ENCODE measurements at regions not wholly inside any gene's neighbourhood (a gene's known extent, or its start where the extent isn't known, plus 50 kb on each side); places are given as distances from the start of the nearest gene placed in this dataset.

DNA sequence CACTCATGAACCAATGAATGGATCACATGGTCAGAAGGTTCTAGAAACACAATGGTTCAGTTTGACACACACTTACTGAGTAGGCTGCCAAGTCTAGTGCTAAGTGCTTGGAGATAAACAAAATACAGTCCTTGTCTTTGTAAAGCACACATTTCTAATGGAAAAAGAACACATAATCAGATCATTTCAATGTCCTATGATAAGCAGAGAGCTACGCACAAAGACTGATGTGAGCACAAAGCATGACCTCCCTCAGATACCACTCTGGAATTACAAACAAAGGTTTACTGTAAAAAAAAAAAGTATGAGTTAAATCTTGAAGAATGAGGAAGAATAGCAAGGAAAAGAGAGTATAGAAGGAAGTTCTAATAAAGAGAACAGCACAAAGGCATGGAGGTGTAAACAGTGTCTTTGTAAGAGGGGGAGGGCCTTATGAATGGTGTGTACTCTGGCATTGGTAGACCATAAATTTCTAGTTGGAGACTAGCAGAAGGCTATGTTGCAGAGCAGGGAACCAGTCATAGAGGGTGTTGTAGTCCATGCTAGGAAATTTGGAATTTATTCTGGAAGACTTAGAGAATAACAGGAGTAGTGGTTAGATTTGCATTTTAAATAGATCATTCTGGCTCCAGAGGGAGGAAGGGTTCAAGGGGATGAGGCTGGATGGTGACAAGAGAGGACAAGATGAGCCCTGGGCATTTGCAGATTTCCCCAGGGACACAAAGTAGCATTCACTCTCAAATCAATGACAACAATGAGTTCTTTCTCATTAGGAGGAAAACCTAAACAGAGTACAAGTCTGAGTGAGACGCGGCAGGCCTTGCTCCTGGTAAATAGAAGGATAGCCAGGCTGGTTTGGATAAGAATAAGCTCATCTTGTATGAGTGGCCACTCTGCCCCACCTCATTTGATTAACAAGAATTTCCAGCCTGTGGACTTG, 468.0 kb downstream of the TOX3 start:
- Mint-ChIP-seq H3K9me3 (no peaks in the 10 kb centered on the region), H3K4me1 (ENCODE audit: low read depth) (no peaks in the 10 kb centered on the region), H3K36me3 (ENCODE audit: insufficient read depth) (no peaks in the 10 kb centered on the region), H3K27me3 (ENCODE audit: low read depth) (no peaks in the 10 kb centered on the region), H3K4me3 (no peak overlapping the region)
- no peak for ATAC-seq
- no peak for DNase-seq

DNA sequence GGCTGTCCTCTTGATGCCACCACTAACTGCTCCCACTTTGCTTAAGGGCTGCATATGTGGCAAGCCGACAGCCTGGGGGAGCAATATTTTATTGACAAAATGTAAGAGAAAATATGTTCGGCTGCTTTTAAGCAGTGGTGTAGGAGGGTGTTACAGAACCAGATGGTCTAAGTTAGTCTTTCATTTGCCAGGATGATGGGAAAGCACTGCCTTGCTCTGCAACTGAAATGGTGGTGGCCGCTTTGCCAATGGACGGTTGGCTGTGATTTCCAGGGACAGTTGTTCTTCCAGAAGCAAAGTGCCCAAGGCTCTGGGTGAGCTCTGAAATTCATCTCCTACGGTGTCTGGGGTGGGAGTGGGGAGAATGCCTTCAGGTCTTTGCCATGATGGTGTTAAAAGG, 469.3 kb downstream of the TOX3 start:
- Mint-ChIP-seq H3K36me3 (ENCODE audit: insufficient read depth) (no peaks in the 10 kb centered on the region), H3K4me3 (no peak overlapping the region), H3K9me3 (no peaks in the 10 kb centered on the region), H3K27me3 (ENCODE audit: low read depth) (no peaks in the 10 kb centered on the region), H3K4me1 (ENCODE audit: low read depth) (no peaks in the 10 kb centered on the region)
- DNase-seq = no peak
- no peak for ATAC-seq

DNA sequence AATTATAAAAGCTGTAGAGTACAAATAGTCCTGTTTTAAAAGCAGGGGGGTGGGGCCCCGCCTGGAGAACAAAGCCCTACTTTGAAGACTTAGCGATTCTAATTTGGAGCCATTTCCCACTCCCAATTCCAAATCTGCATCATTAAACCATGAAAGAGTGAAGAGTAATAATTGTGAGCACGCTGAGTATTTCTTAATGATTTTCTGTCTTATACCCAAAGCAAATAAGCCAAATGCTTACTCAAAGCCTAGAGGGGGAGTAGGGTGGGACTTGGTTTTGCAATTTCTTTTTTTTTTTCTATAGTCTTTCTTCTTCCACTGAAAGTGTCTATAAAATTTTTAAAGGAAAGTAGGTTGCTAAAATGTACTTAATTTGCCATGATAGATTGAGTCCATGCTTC, 470.1 kb downstream of the TOX3 start:
- no peaks in the 10 kb centered on the region for H3K36me3 Mint-ChIP-seq (ENCODE audit: insufficient read depth)

DNA sequence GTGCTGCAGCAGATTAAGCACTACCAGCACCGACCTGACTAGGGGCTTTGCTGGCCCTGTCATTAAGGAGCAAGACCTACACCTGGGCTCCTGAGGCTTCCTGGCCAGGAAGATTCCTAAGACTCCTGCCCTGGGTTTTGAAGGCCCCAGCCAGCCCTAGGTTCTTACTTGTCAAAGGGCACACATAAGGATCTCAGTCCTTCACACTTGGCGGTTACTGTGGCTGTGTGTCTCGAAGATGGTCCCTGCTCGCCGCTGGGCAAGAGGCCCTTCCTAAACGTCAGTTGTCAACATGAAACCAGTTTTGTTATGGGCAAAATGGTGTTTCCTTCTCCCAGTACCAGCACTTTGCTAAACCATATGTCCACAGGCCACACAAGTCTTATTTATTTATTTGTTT, 470.6 kb downstream of the TOX3 start:
- no peaks in the 10 kb centered on the region for H3K27me3 Mint-ChIP-seq (ENCODE audit: low read depth)
- no peaks in the 10 kb centered on the region for H3K36me3 Mint-ChIP-seq (ENCODE audit: insufficient read depth)
- H3K4me1 Mint-ChIP-seq (ENCODE audit: low read depth) = no peaks in the 10 kb centered on the region
- ATAC-seq = no peak
- no peak for DNase-seq
- no peak overlapping the region for H3K4me3 Mint-ChIP-seq
- H3K9me3 Mint-ChIP-seq = no peaks in the 10 kb centered on the region

More for the DNA sequence above, 470.1 kb downstream of the TOX3 start:
- no peaks in the 10 kb centered on the region for H3K4me1 Mint-ChIP-seq (ENCODE audit: low read depth)
- DNase-seq (no peak), ATAC-seq (no peak)
- no peaks in the 10 kb centered on the region for H3K9me3 Mint-ChIP-seq
- H3K27me3 Mint-ChIP-seq (ENCODE audit: low read depth) = no peaks in the 10 kb centered on the region
- H3K4me3 Mint-ChIP-seq = no peak overlapping the region

DNA sequence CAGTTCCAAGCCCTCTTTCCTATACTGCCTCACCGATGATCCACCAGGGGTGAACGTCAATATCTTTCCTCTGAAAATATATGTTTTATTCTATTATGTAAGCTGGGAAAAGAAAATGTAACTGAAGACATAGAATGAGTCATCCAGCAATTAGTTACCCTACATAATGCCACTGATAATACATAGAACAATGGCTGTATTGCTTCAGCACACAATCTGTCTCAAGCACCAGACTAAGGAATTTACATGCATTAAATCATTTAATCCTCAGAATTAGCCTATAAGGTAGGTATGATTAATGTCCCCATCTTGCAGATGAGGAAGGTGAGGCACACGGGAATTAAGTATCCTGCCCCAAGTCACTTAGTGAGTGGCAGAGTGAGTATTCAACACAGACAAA, 472.8 kb downstream of the TOX3 start:
- peaks cover under 1% of the 10 kb centered on the region for H3K9me3 Mint-ChIP-seq
- H3K4me3 Mint-ChIP-seq = no peak overlapping the region
- H3K4me1 Mint-ChIP-seq (ENCODE audit: low read depth) = no peaks in the 10 kb centered on the region
- peaks cover 2% of the 10 kb centered on the region for H3K27me3 Mint-ChIP-seq (ENCODE audit: low read depth)
- no peak for DNase-seq
- no peak for ATAC-seq
- no peaks in the 10 kb centered on the region for H3K36me3 Mint-ChIP-seq (ENCODE audit: insufficient read depth)

DNA sequence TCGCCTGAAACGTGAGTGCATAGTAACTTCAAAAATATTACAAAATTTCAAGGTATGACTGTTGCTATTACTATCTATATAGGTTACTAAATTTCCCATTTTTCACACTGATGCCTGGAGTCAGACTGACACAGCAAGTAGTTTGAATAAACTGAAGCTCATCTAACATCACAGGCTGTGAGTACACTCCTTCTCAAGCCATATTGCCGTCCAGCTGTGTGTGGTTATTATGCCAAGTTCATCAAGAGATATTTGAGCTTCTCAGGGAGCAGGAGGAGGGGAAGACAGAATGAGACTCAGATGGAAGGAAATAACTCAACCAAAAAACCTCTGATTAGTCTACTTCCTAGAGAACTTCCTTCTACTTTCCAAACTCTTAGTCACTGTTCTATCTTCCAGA, 473.9 kb downstream of the TOX3 start:
- Mint-ChIP-seq H3K36me3 (ENCODE audit: insufficient read depth) (no peaks in the 10 kb centered on the region), H3K27me3 (ENCODE audit: low read depth) (peaks cover 2% of the 10 kb centered on the region), H3K9me3 (peaks cover 4% of the 10 kb centered on the region), H3K4me1 (ENCODE audit: low read depth) (no peaks in the 10 kb centered on the region), H3K4me3 (no peak overlapping the region)
- ATAC-seq (no peak), DNase-seq (no peak)

DNA sequence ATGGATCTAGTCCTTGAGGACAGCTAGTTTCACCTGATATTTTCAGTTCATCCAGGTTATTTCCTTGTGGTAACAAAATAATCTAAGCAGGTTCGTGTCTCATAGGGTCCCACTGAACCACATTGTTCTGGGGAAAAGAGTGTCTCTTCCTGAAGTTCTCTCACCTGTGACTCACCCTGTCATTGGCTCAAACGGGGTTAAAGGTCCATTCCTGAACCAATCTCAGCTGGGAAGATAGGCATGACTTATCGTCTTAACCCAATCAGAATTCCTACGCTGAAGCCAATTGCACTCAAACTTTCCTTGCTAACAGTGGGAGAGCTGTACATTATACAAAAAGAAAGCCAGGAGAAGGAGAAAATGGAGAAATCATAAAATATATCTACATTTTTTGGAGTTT, 475.8 kb downstream of the TOX3 start:
- ATAC-seq = no peak
- Mint-ChIP-seq H3K9me3 (peaks cover 12% of the 10 kb centered on the region), H3K4me1 (ENCODE audit: low read depth) (no peaks in the 10 kb centered on the region), H3K27me3 (ENCODE audit: low read depth) (peaks cover 2% of the 10 kb centered on the region), H3K4me3 (no peak overlapping the region), H3K36me3 (ENCODE audit: insufficient read depth) (no peaks in the 10 kb centered on the region)
- no peak for DNase-seq

DNA sequence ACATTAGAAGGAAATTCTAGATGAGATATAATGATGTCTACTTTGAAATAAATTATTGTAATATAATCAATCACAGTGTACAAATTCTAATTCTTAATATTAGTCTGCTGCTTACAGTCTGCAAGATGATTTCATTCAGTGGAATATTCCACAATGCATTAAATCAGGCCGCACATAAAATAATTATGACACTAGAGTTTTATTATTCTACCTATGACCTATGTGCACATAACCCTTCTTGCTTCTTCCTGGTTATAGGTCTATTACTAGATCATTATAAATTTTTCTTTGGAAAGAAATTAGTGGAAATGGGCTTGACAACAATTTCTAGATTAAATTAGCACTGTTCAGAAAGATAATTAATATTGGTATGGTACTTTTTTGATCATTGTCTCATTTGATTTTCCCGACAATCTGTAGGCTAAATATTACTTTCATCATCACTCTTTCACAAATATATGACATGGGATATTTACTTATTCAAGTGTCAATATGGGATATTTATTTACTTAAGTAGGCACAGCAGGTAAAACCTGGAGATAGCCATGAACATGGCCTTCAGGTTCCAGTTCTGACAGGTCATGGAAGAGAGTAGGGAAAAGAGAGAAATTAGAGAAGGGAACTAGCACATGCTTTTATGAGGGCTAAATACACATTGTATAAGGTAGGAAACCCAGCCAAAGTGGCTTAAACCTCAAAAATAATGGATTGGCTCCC, 476.4 kb downstream of the TOX3 start:
- Mint-ChIP-seq H3K4me3 (no peak overlapping the region), H3K36me3 (ENCODE audit: insufficient read depth) (no peaks in the 10 kb centered on the region), H3K27me3 (ENCODE audit: low read depth) (peaks cover 2% of the 10 kb centered on the region), H3K9me3 (peaks cover 12% of the 10 kb centered on the region), H3K4me1 (ENCODE audit: low read depth) (no peaks in the 10 kb centered on the region)
- DNase-seq = no peak
- ATAC-seq = no peak

DNA sequence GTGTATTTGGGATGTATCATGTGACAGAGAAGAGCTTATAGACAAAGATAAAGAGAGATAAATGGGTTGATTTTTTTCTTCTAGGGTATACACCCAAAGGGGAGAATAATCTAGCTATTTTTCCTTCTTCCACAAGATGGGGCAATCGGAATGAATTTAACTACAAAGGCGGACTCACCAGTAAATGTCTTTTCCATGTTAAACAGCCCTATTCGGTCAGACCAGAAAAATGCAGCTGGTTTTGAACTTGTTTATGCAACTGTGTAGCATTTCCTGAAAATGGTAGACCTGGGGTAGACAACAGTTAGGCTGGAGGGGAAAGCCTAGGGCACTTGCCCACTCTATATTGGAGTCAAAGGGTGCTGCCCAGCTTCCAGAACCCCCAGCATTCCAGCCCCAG, 477.1 kb downstream of the TOX3 start:
- no peak overlapping the region for H3K4me3 Mint-ChIP-seq
- no peaks in the 10 kb centered on the region for H3K36me3 Mint-ChIP-seq (ENCODE audit: insufficient read depth)
- H3K4me1 Mint-ChIP-seq (ENCODE audit: low read depth) = no peaks in the 10 kb centered on the region
- ATAC-seq (no peak), DNase-seq (no peak)
- peaks cover 15% of the 10 kb centered on the region for H3K9me3 Mint-ChIP-seq
- H3K27me3 Mint-ChIP-seq (ENCODE audit: low read depth) = peaks cover 2% of the 10 kb centered on the region

DNA sequence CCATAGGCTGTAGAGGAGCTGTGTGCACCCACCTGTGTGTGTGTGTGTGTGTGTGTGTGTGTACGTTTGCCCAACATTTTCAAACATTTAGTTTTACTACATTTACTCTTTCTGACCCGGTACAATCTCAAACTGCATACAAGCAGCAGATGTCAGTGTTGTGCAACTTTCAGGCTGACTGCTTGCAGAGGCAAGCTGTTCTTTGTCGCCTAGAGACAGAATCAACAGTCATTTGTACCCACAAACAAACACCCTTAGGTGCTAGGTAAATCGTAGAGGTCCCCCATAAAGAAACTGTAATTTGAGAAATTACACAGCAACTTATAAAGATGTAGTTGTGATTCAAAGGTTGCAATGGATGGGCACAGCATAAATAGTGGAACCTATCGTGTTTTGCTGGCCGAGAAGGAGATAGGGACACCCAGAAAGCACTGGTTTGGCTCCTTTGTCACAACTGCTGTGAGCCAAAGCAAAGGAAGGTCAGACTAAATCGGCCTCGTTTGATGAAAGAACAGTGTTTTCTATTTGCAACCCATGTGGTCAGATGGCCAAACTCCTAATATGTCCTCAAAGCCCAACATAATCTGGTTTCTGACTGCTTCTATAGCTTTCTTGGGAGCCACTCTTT, 478.4 kb downstream of the TOX3 start:
- H3K4me1 Mint-ChIP-seq (ENCODE audit: low read depth) = no peaks in the 10 kb centered on the region
- no peak for DNase-seq
- no peak overlapping the region for H3K4me3 Mint-ChIP-seq
- no peak for ATAC-seq
- H3K36me3 Mint-ChIP-seq (ENCODE audit: insufficient read depth) = no peaks in the 10 kb centered on the region
- peaks cover 2% of the 10 kb centered on the region for H3K27me3 Mint-ChIP-seq (ENCODE audit: low read depth)
- peaks cover 18% of the 10 kb centered on the region for H3K9me3 Mint-ChIP-seq

DNA sequence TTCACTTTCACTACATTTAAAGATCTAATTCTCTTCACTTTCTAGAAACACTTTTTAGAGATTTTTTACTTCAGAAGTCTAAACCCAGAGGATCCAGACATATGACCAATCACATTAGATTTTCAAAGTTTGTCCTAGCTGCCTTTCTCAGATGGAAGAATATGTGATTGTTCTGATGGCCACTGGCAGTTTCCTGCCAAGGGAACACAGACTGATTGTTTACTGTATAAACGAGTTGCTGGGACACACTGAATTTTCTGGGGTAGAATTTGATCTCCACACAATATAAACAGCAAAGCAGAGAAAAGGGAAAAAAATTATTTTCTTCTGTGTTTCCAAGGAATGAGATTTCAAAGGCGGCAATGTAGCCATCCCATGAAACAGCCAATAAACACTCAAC, 480.0 kb downstream of the TOX3 start:
- DNase-seq = no peak
- H3K4me1 Mint-ChIP-seq (ENCODE audit: low read depth) = no peaks in the 10 kb centered on the region
- no peak overlapping the region for H3K4me3 Mint-ChIP-seq
- peaks cover 18% of the 10 kb centered on the region for H3K9me3 Mint-ChIP-seq
- no peaks in the 10 kb centered on the region for H3K36me3 Mint-ChIP-seq (ENCODE audit: insufficient read depth)
- ATAC-seq = no peak
- H3K27me3 Mint-ChIP-seq (ENCODE audit: low read depth) = peaks cover 2% of the 10 kb centered on the region

DNA sequence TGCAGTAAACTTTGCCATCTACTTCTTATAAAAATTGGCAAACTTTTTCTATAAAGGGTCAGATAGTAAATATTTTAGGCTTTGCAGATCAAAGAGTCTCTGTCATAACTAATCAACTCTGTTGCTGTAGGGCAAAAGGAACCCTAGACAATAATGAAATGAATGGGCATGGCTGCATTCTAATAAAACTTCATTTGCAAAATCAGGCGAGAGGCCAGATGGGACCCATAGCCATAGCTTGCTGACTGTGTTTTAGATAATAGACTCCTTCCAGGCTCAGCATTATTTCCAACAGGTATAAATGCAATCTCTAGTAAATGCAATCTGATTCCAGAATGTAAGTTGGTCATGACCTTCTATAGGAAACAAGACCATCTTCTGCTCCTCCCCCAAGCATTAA, 490.7 kb downstream of the TOX3 start:
- ATAC-seq = no peak
- no peak for DNase-seq
- no peaks in the 10 kb centered on the region for H3K9me3 Mint-ChIP-seq
- H3K36me3 Mint-ChIP-seq (ENCODE audit: insufficient read depth) = no peaks in the 10 kb centered on the region
- H3K27me3 Mint-ChIP-seq (ENCODE audit: low read depth) = no peaks in the 10 kb centered on the region
- no peak overlapping the region for H3K4me3 Mint-ChIP-seq
- no peaks in the 10 kb centered on the region for H3K4me1 Mint-ChIP-seq (ENCODE audit: low read depth)

DNA sequence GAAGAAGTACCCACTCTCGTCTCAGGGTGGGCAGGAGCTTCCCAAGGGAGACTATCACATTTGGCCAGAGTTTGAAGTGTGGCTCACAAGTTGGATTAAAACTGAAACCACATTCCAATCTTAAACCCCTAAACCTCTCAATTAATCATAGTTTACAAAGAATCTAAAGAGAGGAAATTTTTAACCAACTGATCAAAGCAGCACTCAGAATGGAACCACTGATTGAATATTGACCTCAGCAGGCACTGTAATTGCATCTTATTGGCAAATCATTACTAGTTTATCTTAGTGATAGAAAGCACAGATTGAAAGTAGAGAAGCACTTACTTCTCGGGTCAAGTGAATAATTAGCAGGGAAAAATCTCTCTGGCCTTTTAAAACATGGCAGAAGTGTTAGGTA, 491.6 kb downstream of the TOX3 start:
- Mint-ChIP-seq H3K4me1 (ENCODE audit: low read depth) (no peaks in the 10 kb centered on the region), H3K4me3 (no peak overlapping the region)
- no peak for ATAC-seq

DNA sequence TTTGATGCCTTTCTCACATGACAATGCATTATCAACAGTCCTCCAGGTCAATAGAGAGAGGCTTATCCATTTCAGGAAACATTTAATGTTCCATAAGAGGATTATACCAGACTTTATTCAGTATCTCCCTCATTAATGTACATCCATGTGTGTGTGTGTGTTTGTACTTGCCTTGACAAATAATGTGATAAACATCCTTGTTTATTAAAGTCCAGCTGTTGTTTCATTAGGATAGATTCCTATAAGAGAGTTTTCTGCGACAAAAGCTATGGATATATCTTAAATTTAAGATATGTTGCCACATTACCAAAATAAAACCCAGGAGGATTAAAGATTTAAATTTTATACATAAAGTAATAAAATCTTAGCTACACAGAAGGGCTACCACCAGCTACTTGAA, 492.6 kb downstream of the TOX3 start:
- no peak overlapping the region for H3K4me3 Mint-ChIP-seq
- no peak for ATAC-seq
- H3K9me3 Mint-ChIP-seq = no peaks in the 10 kb centered on the region
- H3K4me1 Mint-ChIP-seq (ENCODE audit: low read depth) = no peaks in the 10 kb centered on the region
- H3K27me3 Mint-ChIP-seq (ENCODE audit: low read depth) = no peaks in the 10 kb centered on the region
- DNase-seq = no peak
- H3K36me3 Mint-ChIP-seq (ENCODE audit: insufficient read depth) = no peaks in the 10 kb centered on the region

More for the DNA sequence above, 491.6 kb downstream of the TOX3 start:
- no peaks in the 10 kb centered on the region for H3K27me3 Mint-ChIP-seq (ENCODE audit: low read depth)
- no peaks in the 10 kb centered on the region for H3K9me3 Mint-ChIP-seq
- DNase-seq = no peak
- H3K36me3 Mint-ChIP-seq (ENCODE audit: insufficient read depth) = no peaks in the 10 kb centered on the region

DNA sequence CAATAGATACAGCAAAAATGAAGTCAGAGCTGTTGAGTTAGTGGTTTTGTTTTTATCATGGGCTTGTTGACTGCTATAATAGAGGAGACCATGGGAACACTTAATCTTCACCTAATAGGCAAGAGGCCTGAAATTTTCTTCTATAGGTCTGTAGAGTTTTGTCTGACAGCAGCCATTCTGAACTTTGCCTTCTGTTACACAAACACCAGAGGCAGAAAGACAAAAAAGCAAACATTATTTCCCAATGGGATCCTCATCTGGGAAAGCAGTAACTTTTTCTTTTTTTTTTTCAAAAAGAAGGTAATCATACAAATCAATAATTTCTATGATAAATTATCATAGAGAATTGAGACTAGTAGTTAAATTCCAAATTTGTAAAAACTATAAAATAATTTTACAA, 494.1 kb downstream of the TOX3 start:
- no peak for DNase-seq
- Mint-ChIP-seq H3K4me1 (ENCODE audit: low read depth) (no peaks in the 10 kb centered on the region), H3K4me3 (no peak overlapping the region), H3K36me3 (ENCODE audit: insufficient read depth) (no peaks in the 10 kb centered on the region), H3K27me3 (ENCODE audit: low read depth) (no peaks in the 10 kb centered on the region), H3K9me3 (no peaks in the 10 kb centered on the region)
- no peak for ATAC-seq

All from activated T-cell treated with anti-CD3 and anti-CD28 coated beads, Interleukin-2, amount 50 U/mL, for 4 hours (primary cell).